Caco-2 (cell line): ENCODE measurements at regions not wholly inside any gene's neighbourhood (a gene's known extent, or its start where the extent isn't known, plus 50 kb on each side); places are given as distances from the start of the nearest gene placed in this dataset.
"Not testable (repeated sequence)": the region's sequence is repeated elsewhere in the genome, so short reads cannot be mapped to it uniquely, and the experiment has no call there.

Experiments
- BruUV-seq: library from RNA; stranded (reverse); fragments of 400-500 nt; replicated peaks from 2 replicates; lab custom pipeline; 2021; lab: Mats Ljungman, UMichigan
- CTCF ChIA-PET: fragments of 300-600 bp; sonication (Branson Sonifier 250); formaldehyde crosslinking; loops from one replicate; lab custom pipeline; 2022; ENCODE audit warnings: antibody characterized with exemption; lab: Charles Lee
- POLR2A ChIA-PET: fragments of 300-600 bp; sonication (Branson Sonifier 250); formaldehyde crosslinking; loops from one replicate; lab custom pipeline; 2022; ENCODE audit warnings: antibody characterized with exemption; lab: Charles Lee
- DNase-seq, 2 experiments: peaks; one replicate each; pipeline versions ENCODE4 v3.0.0 to v3.0.0-alpha.2; 2020 to 2022
- H3K27me3 ChIP-seq: replicated peaks from 2 replicates; pipeline ENCODE4 v1.6.0; 2011; ENCODE audit warnings: low read length; ENCODE audit not compliant: control insufficient read depth, insufficient read depth
- H3K36me3 ChIP-seq: 2 replicates; pipeline ENCODE4 v1.5.1; 2011; ENCODE audit warnings: low read length; ENCODE audit not compliant: control insufficient read depth, insufficient read depth
- H3K4me1 ChIP-seq: fragments of 250-450 bp; sonication (Bioruptor Pico); 2 replicates; pipeline ENCODE4 v1.5.1; 2020; ENCODE audit warnings: mild to moderate bottlenecking
- H3K4me3 ChIP-seq: 2 replicates; pipeline ENCODE4 v1.5.1; 2011; ENCODE audit warnings: low read depth, mild to moderate bottlenecking, control low read depth, low read length
- H3K9me3 ChIP-seq: fragments of 250-450 bp; sonication (Bioruptor Pico); 2 replicates; pipeline ENCODE4 v1.5.1; 2020; ENCODE audit warnings: mild to moderate bottlenecking, moderate library complexity
- H3K27ac Mint-ChIP-seq: one replicate; pipeline ENCODE4 v1.8.0; 2022; ENCODE audit warnings: mixed read lengths; ENCODE audit not compliant: unreplicated experiment
- H3K27me3 Mint-ChIP-seq: one replicate; pipeline ENCODE4 v1.8.0; 2022; ENCODE audit warnings: mixed read lengths; ENCODE audit not compliant: insufficient read depth, unreplicated experiment
- H3K36me3 Mint-ChIP-seq: one replicate; pipeline ENCODE4 v1.8.0; 2022; ENCODE audit warnings: mild to moderate bottlenecking, mixed read lengths; ENCODE audit not compliant: insufficient read depth, unreplicated experiment
- H3K4me1 Mint-ChIP-seq: one replicate; pipeline ENCODE4 v1.8.0; 2022; ENCODE audit warnings: low read depth, mixed read lengths; ENCODE audit not compliant: unreplicated experiment
- H3K4me3 Mint-ChIP-seq: one replicate; pipeline ENCODE4 v1.8.0; 2022; ENCODE audit warnings: mild to moderate bottlenecking, moderate library complexity, mixed read lengths; ENCODE audit not compliant: unreplicated experiment
- H3K9me3 Mint-ChIP-seq: one replicate; pipeline ENCODE4 v1.8.0; 2022; ENCODE audit warnings: mixed read lengths; ENCODE audit not compliant: unreplicated experiment
- CTCF ChIP-seq, 2 experiments: fragments of 200-600 bp in 1 of 2; IDR thresholded peaks; 1 replicate in 1 of 2; 2 replicates in 1 of 2; pipeline versions ENCODE4 v1.5.1 to v1.8.0; 2011 to 2022; ENCODE audit warnings: antibody characterized with exemption in 1 of 2, control low read depth in 1 of 2, inconsistent platforms in 1 of 2, low read depth in 1 of 2, low read length in 1 of 2, mild to moderate bottlenecking in 1 of 2, moderate library complexity in 1 of 2; ENCODE audit not compliant: insufficient read depth in 1 of 2, severe bottlenecking in 1 of 2, unreplicated experiment in 1 of 2
- intact Hi-C: fragments of 100-400 bp; cut with micrococcal nuclease; formaldehyde crosslinking; loops from one replicate; pipeline ENCODE4 v1.10.0; 2022; ENCODE audit not compliant: unreplicated experiment

GRCh38 chr1:14168326-14169063 lies 430.0 kb upstream of the KAZN start:
- Mint-ChIP-seq H3K36me3 (no peaks in the 10 kb centered on the region), H3K4me3 (no peak overlapping the region), H3K27me3 (no peaks in the 10 kb centered on the region), H3K27ac (no peak overlapping the region), H3K4me1 (no peaks in the 10 kb centered on the region), H3K9me3 (no peaks in the 10 kb centered on the region)
- POLR2A ChIA-PET, result no interaction called here
- H3K9me3 ChIP-seq, result no peaks in the 10 kb centered on the region
- intact Hi-C loops, result no loop called here
- CTCF ChIA-PET, result no interaction called here
- no TSS peak for BruUV-seq
- no peak for TF ChIP-seq CTCF (IDR thresholded peaks at IDR 0.05; ENCODE audit: insufficient read depth in 1 of 2, low read depth in 1 of 2, low read length in 1 of 2, severe bottlenecking in 1 of 2, unreplicated experiment in 1 of 2)
- H3K4me3 ChIP-seq, result no peak overlapping the region
- no peaks in the 10 kb centered on the region for H3K4me1 ChIP-seq
- no peak for DNase-seq
- H3K36me3 ChIP-seq, result no peaks in the 10 kb centered on the region
- no peaks in the 10 kb centered on the region for H3K27me3 ChIP-seq

- intact Hi-C loops, result no loop called here
- H3K36me3 Mint-ChIP-seq, result no peaks in the 10 kb centered on the region
- H3K4me1 ChIP-seq, result no peaks in the 10 kb centered on the region
Measured at GRCh38 chr1:14173598-14173997, 424.9 kb upstream of the KAZN start.

GRCh38 chr1:14177866-14178265 lies 420.6 kb upstream of the KAZN start:
- POLR2A ChIA-PET, result not testable (repeated sequence)

More at GRCh38 chr1:14173598-14173997, 424.9 kb upstream of the KAZN start:
- H3K36me3 ChIP-seq, result no peaks in the 10 kb centered on the region
- CTCF ChIA-PET, result no interaction called here
- H3K4me3 Mint-ChIP-seq, result no peak overlapping the region
- no peak for DNase-seq
- no peak overlapping the region for H3K4me3 ChIP-seq
- H3K9me3 ChIP-seq, result no peaks in the 10 kb centered on the region
- no TSS peak for BruUV-seq
- no peak overlapping the region for H3K27ac Mint-ChIP-seq
- TF ChIP-seq CTCF (IDR thresholded peaks at IDR 0.05; ENCODE audit: insufficient read depth in 1 of 2, low read depth in 1 of 2, low read length in 1 of 2, severe bottlenecking in 1 of 2, unreplicated experiment in 1 of 2), result no peak
- POLR2A ChIA-PET, result no interaction called here
- no peaks in the 10 kb centered on the region for H3K27me3 ChIP-seq
- H3K4me1 Mint-ChIP-seq, result no peaks in the 10 kb centered on the region
- H3K9me3 Mint-ChIP-seq, result no peaks in the 10 kb centered on the region
- H3K27me3 Mint-ChIP-seq, result no peaks in the 10 kb centered on the region

More at GRCh38 chr1:14177866-14178265, 420.6 kb upstream of the KAZN start:
- H3K4me3 Mint-ChIP-seq, H3K9me3 Mint-ChIP-seq, H3K27me3 ChIP-seq, CTCF ChIA-PET, BruUV-seq, DNase-seq, intact Hi-C loops, H3K9me3 ChIP-seq, H3K27ac Mint-ChIP-seq, H3K4me1 Mint-ChIP-seq, H3K36me3 Mint-ChIP-seq, H3K4me1 ChIP-seq, H3K36me3 ChIP-seq, H3K4me3 ChIP-seq, H3K27me3 Mint-ChIP-seq: not testable (repeated sequence)
